RWPE1 (cell line): ENCODE measurements at regions not wholly inside any gene's neighbourhood (a gene's known extent, or its start where the extent isn't known, plus 50 kb on each side); places are given as distances from the start of the nearest gene placed in this dataset.

ENCODE experiments used
- CTCF ChIA-PET: fragments of 350-600 bp; sonication (Branson Sonifier 250); formaldehyde crosslinking; extraction: SDS; loops from one replicate; lab custom pipeline; 2021; lab: Yijun Ruan, JAX
- POLR2A ChIA-PET: fragments of 400-600 bp; formaldehyde crosslinking; extraction: SDS; loops from one replicate; lab custom pipeline; 2020; ENCODE audit warnings: antibody characterized with exemption; ENCODE audit not compliant: low non-redundant PET; lab: Yijun Ruan, JAX
- DNase-seq: peaks from one replicate; pipeline ENCODE4 v3.0.0; 2012; ENCODE audit warnings: low spot score
- H3K27ac ChIP-seq: fragments of 450-650 bp; 2 replicates; pipeline ENCODE4 v1.5.1; 2017
- TF ChIP-seq, protein P1 (sequence below): fragments of 450-650 bp; conservative IDR thresholded peaks from 2 replicates; pipeline ENCODE4 v1.5.1; 2017; ENCODE audit warnings: low read depth, mild to moderate bottlenecking

GRCh38 chr2:66202586-66202985, 232.3 kb upstream of the MEIS1 start:
- no peak for DNase-seq
- TF ChIP-seq, protein P1, sequence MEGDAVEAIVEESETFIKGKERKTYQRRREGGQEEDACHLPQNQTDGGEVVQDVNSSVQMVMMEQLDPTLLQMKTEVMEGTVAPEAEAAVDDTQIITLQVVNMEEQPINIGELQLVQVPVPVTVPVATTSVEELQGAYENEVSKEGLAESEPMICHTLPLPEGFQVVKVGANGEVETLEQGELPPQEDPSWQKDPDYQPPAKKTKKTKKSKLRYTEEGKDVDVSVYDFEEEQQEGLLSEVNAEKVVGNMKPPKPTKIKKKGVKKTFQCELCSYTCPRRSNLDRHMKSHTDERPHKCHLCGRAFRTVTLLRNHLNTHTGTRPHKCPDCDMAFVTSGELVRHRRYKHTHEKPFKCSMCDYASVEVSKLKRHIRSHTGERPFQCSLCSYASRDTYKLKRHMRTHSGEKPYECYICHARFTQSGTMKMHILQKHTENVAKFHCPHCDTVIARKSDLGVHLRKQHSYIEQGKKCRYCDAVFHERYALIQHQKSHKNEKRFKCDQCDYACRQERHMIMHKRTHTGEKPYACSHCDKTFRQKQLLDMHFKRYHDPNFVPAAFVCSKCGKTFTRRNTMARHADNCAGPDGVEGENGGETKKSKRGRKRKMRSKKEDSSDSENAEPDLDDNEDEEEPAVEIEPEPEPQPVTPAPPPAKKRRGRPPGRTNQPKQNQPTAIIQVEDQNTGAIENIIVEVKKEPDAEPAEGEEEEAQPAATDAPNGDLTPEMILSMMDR, result no peak
- ChIA-PET POLR2A (no interaction called here), CTCF (no interaction called here)
- H3K27ac ChIP-seq, result no peak overlapping the region

DNA sequence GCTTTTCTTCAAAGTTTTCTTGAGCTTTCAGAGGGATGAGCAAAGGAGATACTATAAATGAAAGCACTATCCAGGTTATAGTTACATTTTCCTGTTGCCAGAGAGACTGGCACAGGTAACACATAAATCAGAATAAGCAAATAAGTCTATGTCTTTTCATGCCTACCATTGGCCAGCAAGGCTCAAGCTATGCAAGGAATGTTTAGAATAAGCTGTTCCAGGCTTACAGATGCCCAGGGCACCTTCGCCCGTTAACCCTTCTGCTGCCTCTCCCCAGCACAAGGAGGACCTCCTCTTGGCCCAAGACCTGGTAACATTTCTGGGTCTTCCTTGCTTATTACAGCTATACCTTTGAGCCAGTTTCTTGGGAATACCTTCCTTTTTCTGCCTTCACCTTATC, 233.7 kb upstream of the MEIS1 start:
- POLR2A ChIA-PET, result no interaction called here
- H3K27ac ChIP-seq, result no peak overlapping the region
- no peak for DNase-seq
- TF ChIP-seq, protein P1, result no peak
- CTCF ChIA-PET, result interaction anchor here (0.6 kb wide), 1 partner anchor 226 kb away, joined by 4 read pairs; no protein-coding TSS in a partner anchor

DNA sequence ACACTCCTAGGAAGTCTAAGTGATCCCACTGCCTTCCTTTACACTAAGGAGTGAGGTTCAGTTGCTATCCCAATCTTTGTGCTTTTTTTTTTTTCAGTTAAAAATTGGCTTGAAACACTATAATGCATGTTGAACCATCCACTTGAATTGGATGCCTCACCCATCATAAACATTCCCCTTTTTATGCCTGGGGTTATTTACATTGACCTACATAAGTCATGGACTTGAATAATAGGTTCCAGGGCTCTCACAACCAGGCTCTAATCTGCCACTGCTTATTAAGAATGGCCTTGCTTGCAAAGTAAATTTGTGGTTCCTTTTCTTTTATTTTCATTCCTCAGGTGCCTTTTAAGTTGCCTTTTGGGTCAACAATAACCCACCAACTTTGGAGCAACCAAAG, 236.1 kb upstream of the MEIS1 start:
- ChIA-PET POLR2A (no interaction called here), CTCF (interaction anchor here (0.7 kb wide), 2 partner anchors 39 to 57 kb away, joined by 3 to 4 read pairs; no protein-coding TSS in a partner anchor)
- no peak overlapping the region for H3K27ac ChIP-seq
- TF ChIP-seq, protein P1, result no peak
- peak; percentile 9 for DNase-seq

DNA sequence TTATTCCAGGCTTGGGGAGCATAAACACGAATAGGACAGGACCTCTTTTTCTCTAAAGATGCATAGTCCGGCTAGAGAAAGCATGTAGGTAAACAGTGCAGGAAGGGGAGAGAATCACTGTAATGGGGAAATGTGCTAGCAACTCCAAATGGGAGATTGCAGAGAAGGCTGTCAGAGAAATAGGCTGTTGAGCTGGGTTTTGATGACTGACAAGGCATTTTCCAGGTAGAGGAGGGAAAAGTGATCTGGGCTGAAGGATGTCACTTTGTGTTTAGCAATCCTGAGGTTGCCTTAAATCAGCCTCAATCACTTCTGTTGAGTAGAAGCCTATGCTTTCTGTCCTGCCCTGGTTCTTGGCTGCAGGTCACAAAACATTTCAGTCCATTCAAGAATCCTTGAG, 242.0 kb upstream of the MEIS1 start:
- ChIA-PET CTCF (no interaction called here), POLR2A (no interaction called here)
- H3K27ac ChIP-seq, result no peak overlapping the region
- TF ChIP-seq, protein P1, result no peak
- no peak for DNase-seq

DNA sequence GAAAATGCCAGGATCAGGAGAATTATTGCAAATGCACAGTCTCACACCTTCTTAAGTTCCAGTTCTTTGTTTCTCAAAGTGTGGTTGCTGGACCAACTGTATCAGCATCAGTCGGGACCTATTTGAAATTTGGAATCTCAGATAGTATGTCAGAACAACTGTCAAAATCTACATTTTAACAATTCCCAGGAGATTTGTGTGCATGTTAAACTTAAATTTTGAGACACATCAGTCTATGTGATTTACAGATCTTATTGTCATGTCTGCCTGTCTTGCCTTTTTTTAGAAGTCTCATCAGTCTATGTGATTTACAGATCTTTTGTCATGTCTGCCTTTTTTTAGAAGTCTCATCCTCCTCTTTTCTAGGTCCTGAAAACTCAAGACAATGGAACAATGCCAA, 243.6 kb upstream of the MEIS1 start:
- TF ChIP-seq, protein P1, result no peak
- ChIA-PET CTCF (no interaction called here), POLR2A (no interaction called here)
- DNase-seq, result no peak
- H3K27ac ChIP-seq, result no peak overlapping the region

DNA sequence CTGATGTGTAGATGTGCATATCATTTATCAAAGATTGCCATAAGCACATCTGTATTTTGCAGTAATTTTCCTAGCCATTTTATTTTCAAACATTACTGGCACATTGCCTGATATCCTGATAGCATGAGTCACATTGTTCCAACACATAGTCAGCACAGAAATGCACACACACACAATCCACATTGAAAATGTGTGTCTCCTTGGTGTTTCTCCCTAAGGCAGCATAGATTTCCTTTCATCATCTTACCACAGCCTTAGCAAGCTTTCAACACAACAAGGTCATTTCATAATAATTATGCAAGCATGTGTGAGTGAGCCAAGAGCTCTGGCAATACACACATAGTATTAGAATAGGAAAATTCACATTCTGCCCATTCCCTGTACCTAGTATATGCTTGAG, 245.4 kb upstream of the MEIS1 start:
- TF ChIP-seq, protein P1, result no peak
- ChIA-PET CTCF (no interaction called here), POLR2A (no interaction called here)
- peak; percentile 42 for DNase-seq
- H3K27ac ChIP-seq, result no peak overlapping the region
